Endothelial cell of umbilical vein (primary cell): ENCODE measurements at regions not wholly inside any gene's neighbourhood (a gene's known extent, or its start where the extent isn't known, plus 50 kb on each side); places are given as distances from the start of the nearest gene placed in this dataset.

Experiments
- BruUV-seq: library from RNA; stranded (reverse); fragments of 400-500 nt; replicated peaks from 2 replicates; lab custom pipeline; 2021; lab: Mats Ljungman, UMichigan
- CTCF ChIA-PET: fragments of 300-600, 350-600 bp; sonication (Branson Sonifier 250); formaldehyde crosslinking; loops from one replicate; lab custom pipeline; 2021; ENCODE audit warnings: antibody characterized with exemption, inconsistent platforms; lab: Charles Lee
- POLR2A ChIA-PET: fragments of 300-600, 350-600 bp; sonication (Branson Sonifier 250); formaldehyde crosslinking; loops from one replicate; lab custom pipeline; 2021; ENCODE audit warnings: antibody characterized with exemption, inconsistent platforms; lab: Charles Lee
- DNase-seq: peaks from one replicate; pipeline ENCODE4 v3.0.0-alpha.2; 2011; ENCODE audit warnings: low read depth, low spot score
- FAIRE-seq: peaks from 2 replicates; lab custom pipeline; 2011; peaks lifted over from hg19 to GRCh38; lab: Jason Lieb, UNC
- H2AFZ ChIP-seq: 2 replicates; pipeline ENCODE4 v1.6.0; 2012; ENCODE audit warnings: low read depth, low read length, control low read depth, inconsistent platforms
- H3K27ac ChIP-seq: 2 replicates; pipeline ENCODE4 v1.5.1; 2011; ENCODE audit warnings: low read depth, mild to moderate bottlenecking, control low read depth, low read length, moderate library complexity; ENCODE audit not compliant: insufficient read depth
- H3K27me3 ChIP-seq, 2 experiments: 2 replicates each; pipeline versions ENCODE4 v1.6.0 to v1.6.1; 2011; ENCODE audit warnings: low read length in 2 of 2, mixed read lengths in 1 of 2; ENCODE audit not compliant: control insufficient read depth in 2 of 2, insufficient read depth in 2 of 2
- H3K36me3 ChIP-seq, 2 experiments: 2 replicates in 1 of 2; 3 replicates in 1 of 2; pipeline ENCODE4 v1.5.1; 2011; ENCODE audit warnings: low read length in 2 of 2, mild to moderate bottlenecking in 1 of 2, moderate library complexity in 1 of 2; ENCODE audit not compliant: control insufficient read depth in 2 of 2, insufficient read depth in 2 of 2; ENCODE audit errors: extremely low read depth in 1 of 2
- H3K4me1 ChIP-seq: 3 replicates; pipeline ENCODE4 v1.5.1; 2011; ENCODE audit warnings: mild to moderate bottlenecking, low read length; ENCODE audit not compliant: control insufficient read depth, insufficient read depth; ENCODE audit errors: extremely low read depth
- H3K4me2 ChIP-seq: 2 replicates; pipeline ENCODE4 v1.6.1; 2011; ENCODE audit warnings: low read length, control low read depth, mixed read lengths; ENCODE audit not compliant: insufficient read depth
- H3K4me3 ChIP-seq, 3 experiments: fragments of 200-600 bp in 1 of 3; sonication (generic), shearing (Covaris generic) in 1 of 3; replicated peaks in 1 of 3; 2 replicates each; pipeline ENCODE4 v1.5.1; 2011 to 2016; ENCODE audit warnings: control low read depth in 3 of 3, low read length in 3 of 3, mild to moderate bottlenecking in 2 of 3, inconsistent platforms in 1 of 3, low read depth in 1 of 3, moderate library complexity in 1 of 3; ENCODE audit not compliant: insufficient read depth in 1 of 3
- H3K79me2 ChIP-seq: 2 replicates; pipeline ENCODE4 v1.6.0; 2012; ENCODE audit warnings: low read length, inconsistent platforms; ENCODE audit not compliant: control insufficient read depth, insufficient read depth
- H3K9ac ChIP-seq: replicated peaks from 2 replicates; pipeline ENCODE3; 2011; ENCODE audit warnings: low read length, control low read depth; ENCODE audit not compliant: insufficient read depth; ENCODE audit errors: extremely low read depth
- H3K9me1 ChIP-seq: replicated peaks from 3 replicates; pipeline ENCODE4 v1.6.0; 2011; ENCODE audit warnings: mild to moderate bottlenecking, low read length; ENCODE audit not compliant: control insufficient read depth, insufficient read depth; ENCODE audit errors: extremely low read depth
- H3K9me3 ChIP-seq: replicated peaks from 2 replicates; pipeline ENCODE4 v1.5.1; 2012; ENCODE audit warnings: low read length, inconsistent platforms; ENCODE audit not compliant: control insufficient read depth, insufficient read depth
- H4K20me1 ChIP-seq: replicated peaks from 2 replicates; pipeline ENCODE3; 2011; ENCODE audit warnings: mild to moderate bottlenecking, low read length; ENCODE audit not compliant: control insufficient read depth, insufficient read depth; ENCODE audit errors: extremely low read depth
- EZH2 ChIP-seq: IDR thresholded peaks from 2 replicates; pipeline ENCODE4 v1.6.1; 2012; ENCODE audit warnings: borderline replicate concordance, low read depth, mild to moderate bottlenecking, moderate library complexity, low read length, inconsistent platforms; ENCODE audit not compliant: severe bottlenecking
- FOS ChIP-seq: IDR thresholded peaks from 2 replicates; pipeline ENCODE4 v1.6.1; 2011; ENCODE audit warnings: mild to moderate bottlenecking, low read length, moderate library complexity, borderline replicate concordance; ENCODE audit not compliant: insufficient read depth
- GATA2 ChIP-seq: IDR thresholded peaks from 2 replicates; pipeline ENCODE4 v1.7.0; 2011; ENCODE audit warnings: low read depth, mild to moderate bottlenecking, moderate library complexity, mixed read lengths, low read length; ENCODE audit not compliant: insufficient read length, insufficient read depth
- JUN ChIP-seq: IDR thresholded peaks from 2 replicates; pipeline ENCODE4 v1.6.1; 2011; ENCODE audit warnings: borderline replicate concordance, low read depth; ENCODE audit not compliant: insufficient read length, insufficient read depth
- MYC ChIP-seq: IDR thresholded peaks from one replicate; pipeline ENCODE4 v1.6.1; 2011; ENCODE audit warnings: mild to moderate bottlenecking, low read depth, low read length
- POLR2A ChIP-seq: IDR thresholded peaks from 2 replicates; pipeline ENCODE4 v1.6.1; 2012; ENCODE audit warnings: low read depth, mild to moderate bottlenecking, control low read depth, low read length
- POLR2AphosphoS5 ChIP-seq: IDR thresholded peaks from 2 replicates; pipeline ENCODE4 v1.6.1; 2012; ENCODE audit warnings: low read depth, mild to moderate bottlenecking, control low read depth, low read length, moderate library complexity; ENCODE audit not compliant: insufficient read depth
- dilution Hi-C: fragments of 300-500 bp; cut with MboI; formaldehyde crosslinking; loops from one replicate; pipeline ENCODE4 v1.15.0; 2019; ENCODE audit warnings: low sequenced_read_pairs; ENCODE audit not compliant: extremely low pct_ligation_motif_present
- intact Hi-C: fragments of 100-400 bp; cut with micrococcal nuclease; formaldehyde crosslinking; loops from one replicate; pipeline ENCODE4 v1.10.0; 2022
- TF ChIP-seq, protein P1 (sequence below): IDR thresholded peaks from 2 replicates; pipeline ENCODE4 v1.6.1; 2011; ENCODE audit not compliant: insufficient read depth, insufficient read length
- TF ChIP-seq, protein P2 (sequence below), 2 donors: IDR thresholded peaks; 1 replicate in 1 of 2; 2 replicates in 1 of 2; pipeline ENCODE4 v1.5.1; 2011; ENCODE audit warnings: low read length in 2 of 2, mild to moderate bottlenecking in 2 of 2, moderate library complexity in 2 of 2, control low read depth in 1 of 2, inconsistent platforms in 1 of 2, low read depth in 1 of 2; ENCODE audit not compliant: insufficient read depth in 1 of 2; ENCODE audit errors: extremely low read depth in 1 of 2

DNA sequence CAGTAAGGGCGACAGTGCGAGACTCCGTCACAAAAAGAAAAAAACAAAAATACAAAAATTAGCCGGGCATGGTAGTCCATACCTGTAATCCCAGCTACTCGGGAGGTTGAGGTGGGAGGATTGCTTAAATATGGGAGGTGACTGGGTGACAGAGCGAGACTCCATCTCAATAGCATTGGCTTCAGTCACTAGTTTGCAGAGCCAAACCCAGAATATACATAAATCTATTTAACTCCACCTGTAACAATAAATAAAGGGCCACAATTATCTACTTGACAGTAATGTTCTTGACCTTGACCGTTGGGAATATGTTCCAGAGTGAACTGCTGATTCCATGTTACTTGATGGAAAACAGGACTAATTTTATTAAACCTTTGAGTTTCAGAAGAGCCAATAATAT, 198.9 kb upstream of the MDGA2 start:
- POLR2A ChIA-PET: no interaction called here

DNA sequence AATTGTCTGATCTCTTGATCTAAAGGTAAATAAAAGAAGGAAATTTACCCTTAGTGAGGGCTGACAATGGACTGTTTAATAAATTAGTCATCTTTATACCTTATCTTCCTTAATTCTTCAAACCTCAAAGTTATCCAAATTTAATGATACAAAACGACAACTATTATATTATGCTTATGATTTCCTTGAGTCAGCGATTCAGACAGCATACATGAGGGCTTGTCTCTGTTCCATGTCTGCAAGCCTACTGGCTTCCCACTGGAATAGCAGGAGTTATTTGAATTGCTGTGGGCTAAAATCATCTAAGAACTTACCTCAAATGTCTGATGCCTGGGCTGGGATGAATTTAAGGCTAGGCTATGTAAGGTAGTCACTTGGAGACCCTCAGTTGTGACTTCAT, 197.2 kb upstream of the MDGA2 start:
- Histone ChIP-seq H2AFZ (no peak overlapping the region), H3K9me3 (no peaks in the 10 kb centered on the region), H3K4me3 (no peak overlapping the region), H3K4me2 (no peak overlapping the region), H3K4me1 (no peaks in the 10 kb centered on the region), H3K27ac (no peak overlapping the region), H3K36me3 (no peaks in the 10 kb centered on the region), H3K9ac (no peak overlapping the region), H3K27me3 (no peaks in the 10 kb centered on the region), H3K9me1 (no peaks in the 10 kb centered on the region), H4K20me1 (no peaks in the 10 kb centered on the region), H3K79me2 (no peaks in the 10 kb centered on the region)
- POLR2A ChIA-PET: no interaction called here
- intact Hi-C loops: no loop called here
- DNase-seq (no peak), FAIRE-seq (no peak)
- CTCF ChIA-PET: no interaction called here
- BruUV-seq: no TSS peak
- dilution Hi-C loops: no loop called here
- no peak for TF ChIP-seq POLR2AphosphoS5
- no peak for TF ChIP-seq JUN
- TF ChIP-seq MYC: no peak
- no peak for TF ChIP-seq FOS
- TF ChIP-seq, protein P1, sequence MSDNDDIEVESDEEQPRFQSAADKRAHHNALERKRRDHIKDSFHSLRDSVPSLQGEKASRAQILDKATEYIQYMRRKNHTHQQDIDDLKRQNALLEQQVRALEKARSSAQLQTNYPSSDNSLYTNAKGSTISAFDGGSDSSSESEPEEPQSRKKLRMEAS: no peak
- TF ChIP-seq GATA2: no peak
- TF ChIP-seq, protein P2, sequence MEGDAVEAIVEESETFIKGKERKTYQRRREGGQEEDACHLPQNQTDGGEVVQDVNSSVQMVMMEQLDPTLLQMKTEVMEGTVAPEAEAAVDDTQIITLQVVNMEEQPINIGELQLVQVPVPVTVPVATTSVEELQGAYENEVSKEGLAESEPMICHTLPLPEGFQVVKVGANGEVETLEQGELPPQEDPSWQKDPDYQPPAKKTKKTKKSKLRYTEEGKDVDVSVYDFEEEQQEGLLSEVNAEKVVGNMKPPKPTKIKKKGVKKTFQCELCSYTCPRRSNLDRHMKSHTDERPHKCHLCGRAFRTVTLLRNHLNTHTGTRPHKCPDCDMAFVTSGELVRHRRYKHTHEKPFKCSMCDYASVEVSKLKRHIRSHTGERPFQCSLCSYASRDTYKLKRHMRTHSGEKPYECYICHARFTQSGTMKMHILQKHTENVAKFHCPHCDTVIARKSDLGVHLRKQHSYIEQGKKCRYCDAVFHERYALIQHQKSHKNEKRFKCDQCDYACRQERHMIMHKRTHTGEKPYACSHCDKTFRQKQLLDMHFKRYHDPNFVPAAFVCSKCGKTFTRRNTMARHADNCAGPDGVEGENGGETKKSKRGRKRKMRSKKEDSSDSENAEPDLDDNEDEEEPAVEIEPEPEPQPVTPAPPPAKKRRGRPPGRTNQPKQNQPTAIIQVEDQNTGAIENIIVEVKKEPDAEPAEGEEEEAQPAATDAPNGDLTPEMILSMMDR (IDR thresholded peaks at IDR 0.05; ENCODE audit: extremely low read depth in 1 of 2, insufficient read depth in 1 of 2, low read depth in 1 of 2, low read length in 2 of 2): no peak
- no peak for TF ChIP-seq POLR2A
- TF ChIP-seq EZH2: no peak

More for the DNA sequence above, 198.9 kb upstream of the MDGA2 start:
- Histone ChIP-seq H3K9me3 (no peaks in the 10 kb centered on the region), H3K79me2 (no peaks in the 10 kb centered on the region), H3K4me1 (no peaks in the 10 kb centered on the region), H3K4me3 (no peak overlapping the region), H3K4me2 (no peak overlapping the region), H3K27ac (no peak overlapping the region), H3K27me3 (no peaks in the 10 kb centered on the region), H2AFZ (no peak overlapping the region), H3K36me3 (no peaks in the 10 kb centered on the region), H3K9ac (no peak overlapping the region), H3K9me1 (no peaks in the 10 kb centered on the region), H4K20me1 (no peaks in the 10 kb centered on the region)
- BruUV-seq: no TSS peak
- DNase-seq (no peak), FAIRE-seq (no peak)
- intact Hi-C loops: no loop called here
- dilution Hi-C loops: no loop called here
- CTCF ChIA-PET: no interaction called here
- TF ChIP-seq MYC (no peak), JUN (no peak), POLR2A (no peak)
